ENCODE measurements at regions not wholly inside any gene's neighbourhood (a gene's known extent, or its start where the extent isn't known, plus 50 kb on each side); places are given as distances from the start of the nearest gene placed in this dataset.

GRCh38 chr15:67892559-67893377, 52.9 kb upstream of the RNU6-1 start:
- no peak for DNase-seq

DNA sequence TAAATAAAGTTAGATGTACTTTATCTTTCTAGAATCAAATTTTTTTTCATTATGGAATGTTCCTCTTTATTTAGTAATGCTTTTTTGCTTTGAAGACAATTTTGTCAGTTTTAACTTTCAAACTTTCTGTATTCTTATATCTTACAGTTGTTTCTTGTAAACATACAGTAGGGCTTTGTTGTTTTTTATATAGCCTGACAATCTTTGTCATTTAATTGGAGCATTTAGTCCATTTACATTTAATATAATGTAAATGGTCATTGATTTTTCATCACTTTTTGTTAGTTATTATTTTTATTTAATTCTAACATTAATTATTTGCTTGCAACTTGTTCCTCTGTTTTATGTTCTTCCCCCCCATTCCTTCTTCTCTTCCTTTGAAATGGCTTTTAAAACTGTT, 55.4 kb upstream of the RNU6-1 start:
- DNase-seq: no peak

DNA sequence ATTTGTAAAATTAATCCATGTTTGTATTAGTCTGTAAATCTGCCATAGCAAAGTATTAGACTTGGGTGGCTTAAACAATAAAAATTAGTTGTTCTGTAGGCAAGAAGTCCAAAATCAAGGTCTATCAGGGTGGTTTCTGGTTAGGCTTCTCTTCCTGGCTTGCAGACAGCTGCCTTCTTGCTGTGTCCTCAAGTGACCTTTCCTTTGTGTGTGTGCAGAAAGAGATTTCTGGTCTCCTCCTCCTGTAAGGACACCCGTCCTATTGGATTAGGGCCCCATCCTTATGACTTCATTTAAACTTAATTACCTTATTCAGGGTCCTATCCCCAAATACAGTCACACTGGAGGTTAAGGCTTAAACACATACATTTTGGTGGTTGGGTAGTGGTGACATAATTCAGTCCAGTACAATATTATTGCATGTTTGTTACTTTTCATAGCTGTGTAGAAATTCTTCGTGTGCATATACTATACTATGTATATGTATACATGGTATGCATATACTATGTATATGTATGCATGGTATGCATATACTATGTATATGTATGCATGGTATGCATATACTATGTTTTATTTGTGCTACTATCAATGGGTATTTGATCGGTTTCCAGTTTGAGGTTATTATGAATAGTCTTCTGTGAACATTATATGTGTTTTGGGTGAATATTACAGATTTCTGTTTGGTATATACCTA, 57.9 kb upstream of the RNU6-1 start:
- no peak for DNase-seq

DNA sequence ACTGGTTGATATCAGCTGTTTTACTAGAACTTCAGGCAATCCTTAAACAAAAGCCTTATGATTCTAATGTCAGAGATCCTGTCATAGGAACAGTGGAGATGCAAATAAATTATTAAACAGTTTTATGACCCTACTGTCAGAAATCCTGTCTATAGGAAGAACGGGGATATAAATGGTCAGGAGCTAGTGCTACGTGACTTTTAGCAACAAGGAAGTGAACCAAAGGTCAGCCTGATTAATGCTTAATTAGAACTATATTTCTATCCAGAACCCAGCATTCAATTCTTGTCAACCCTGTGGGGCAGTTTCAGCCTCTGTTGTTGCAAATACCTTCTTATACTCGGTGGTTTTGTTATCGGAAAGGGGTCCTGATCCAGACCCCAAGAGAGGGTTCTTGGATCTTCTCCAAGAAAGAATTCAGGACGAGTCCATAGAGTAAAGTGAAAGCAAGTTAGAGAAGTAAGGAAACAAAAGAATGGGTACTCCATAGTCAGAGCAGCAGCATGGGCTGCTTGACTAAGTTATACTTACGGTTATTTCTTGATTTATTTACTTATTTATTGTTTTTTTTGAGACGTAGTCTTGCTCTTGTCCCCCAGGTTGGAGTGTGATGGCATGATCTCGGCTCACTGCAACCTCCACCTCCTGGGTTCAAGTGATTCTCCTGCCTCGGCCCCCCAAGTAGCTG, 59.9 kb upstream of the RNU6-1 start:
- DNase-seq: no peak

- no peak for DNase-seq
Measured at GRCh38 chr15:67900621-67901147, 60.8 kb upstream of the RNU6-1 start.

DNA sequence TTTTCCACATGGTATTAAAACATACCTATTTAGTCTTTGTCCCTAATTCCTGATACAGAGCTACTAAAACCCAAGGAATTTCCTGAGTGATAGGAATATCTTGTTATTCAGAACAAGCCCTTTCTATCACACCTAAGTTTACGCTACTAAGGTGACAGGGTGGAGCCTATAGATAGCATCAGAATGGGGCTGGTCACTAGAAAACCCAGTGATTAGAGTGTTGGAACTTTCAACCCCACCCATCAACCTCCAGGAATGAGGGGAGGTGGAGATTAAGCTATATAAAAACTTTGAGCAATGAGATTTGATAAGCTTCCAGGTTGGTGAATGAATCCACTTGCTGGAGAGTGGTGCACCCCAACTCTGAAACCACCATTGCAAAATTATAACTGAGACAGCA, 62.1 kb upstream of the RNU6-1 start:
- DNase-seq: no peak

DNA sequence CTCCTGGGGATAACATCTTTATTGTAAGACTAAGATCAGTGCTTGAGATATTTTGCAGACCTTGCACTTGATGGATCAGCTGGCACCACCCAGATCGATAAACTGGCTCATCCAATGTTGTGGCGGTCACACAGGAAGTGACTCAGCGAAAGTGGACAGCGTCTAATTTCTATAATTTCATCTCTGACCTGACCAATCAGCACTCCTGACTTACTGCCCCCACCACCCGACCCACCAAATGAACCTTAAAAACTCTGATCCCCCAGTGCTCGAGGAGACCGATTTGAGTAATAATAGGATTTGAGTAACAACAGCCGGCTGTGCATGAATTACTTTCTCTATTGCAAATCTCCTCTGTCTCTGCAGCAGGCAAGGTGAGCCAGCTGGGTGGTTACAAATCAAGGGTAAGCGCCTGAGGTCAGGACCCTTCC, 62.7 kb upstream of the RNU6-1 start:
- DNase-seq: no peak

DNA sequence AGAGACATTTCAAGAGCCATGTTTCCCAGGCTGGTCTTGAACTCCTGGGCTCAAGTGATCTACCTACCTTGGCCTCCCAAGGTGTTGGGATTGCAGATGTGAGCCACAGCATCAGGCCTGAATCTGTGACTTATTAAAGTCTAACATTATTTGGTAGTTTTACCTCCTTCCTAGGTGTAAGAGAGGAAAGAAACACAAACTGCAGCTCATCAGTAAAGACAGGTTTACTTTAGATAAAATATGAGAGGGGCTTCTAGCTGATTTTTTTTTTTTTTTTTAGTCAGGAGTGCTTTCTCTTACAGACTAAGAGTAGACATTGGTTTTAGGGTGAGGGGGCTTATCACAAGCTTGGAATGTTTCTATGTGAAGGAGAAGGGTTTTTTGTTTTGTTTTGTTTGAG, 63.9 kb upstream of the RNU6-1 start:
- no peak for DNase-seq

DNA sequence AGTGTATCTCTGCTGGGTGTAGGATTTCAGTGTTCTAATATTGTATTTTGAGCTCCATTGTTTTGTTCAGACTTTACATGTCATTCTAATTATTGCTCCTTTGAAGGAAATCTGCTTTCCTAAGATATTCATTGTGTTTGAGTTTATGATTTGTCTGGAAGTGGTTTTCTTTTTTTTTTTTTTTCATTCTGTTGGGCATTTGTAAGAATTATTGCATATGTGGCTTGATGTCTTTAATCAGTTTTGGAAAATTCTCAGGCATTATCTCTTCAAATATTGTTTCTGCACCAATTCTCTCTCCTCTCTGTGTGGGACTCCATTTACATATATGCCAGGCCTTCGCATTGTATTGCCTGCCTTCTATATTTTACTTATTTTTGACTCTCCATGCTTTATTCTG, 65.8 kb upstream of the RNU6-1 start:
- DNase-seq: no peak

DNA sequence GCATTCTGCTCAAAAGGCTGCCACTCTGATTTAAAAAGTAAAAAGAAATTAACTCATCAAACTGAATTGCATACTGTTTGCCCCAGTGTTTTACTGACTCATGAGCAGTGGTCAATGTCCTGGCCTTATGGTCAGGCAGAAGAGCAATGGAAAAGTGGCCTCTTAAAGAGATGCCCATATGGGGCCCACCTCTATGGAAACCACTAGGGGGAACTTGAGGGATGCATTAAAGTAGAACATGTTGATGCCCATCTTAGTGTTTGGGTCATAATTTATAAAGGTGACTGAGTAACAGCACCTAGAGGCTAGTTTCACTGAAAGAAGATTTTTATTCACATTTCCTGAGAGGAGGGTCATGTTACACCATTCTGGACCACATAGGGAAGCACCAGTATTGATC, 66.5 kb upstream of the RNU6-1 start:
- DNase-seq: no peak

DNA sequence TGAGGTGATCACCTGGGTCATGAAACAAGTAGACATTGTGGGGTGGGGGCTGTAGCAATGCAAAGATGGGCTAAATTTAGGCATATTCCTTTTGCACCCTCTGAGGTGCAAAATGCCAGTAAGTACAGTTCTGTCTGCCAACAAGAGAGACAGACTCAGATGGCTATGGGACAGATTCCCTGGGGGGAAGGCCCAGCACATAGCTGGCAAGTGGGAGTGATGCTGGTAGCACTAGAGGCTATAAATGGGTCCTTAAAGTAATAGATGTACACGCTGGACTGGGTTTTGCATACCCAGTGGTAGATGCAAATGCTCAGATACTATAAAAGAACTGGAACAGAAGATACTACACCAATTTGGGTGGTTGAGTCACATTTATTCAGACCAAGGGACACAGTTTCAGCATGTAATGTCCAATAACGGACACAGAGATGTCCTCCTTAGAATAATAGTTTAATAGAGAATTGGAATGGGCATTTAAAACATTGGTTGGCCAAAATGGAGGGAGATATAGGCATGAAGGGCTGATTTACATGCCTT, 67.4 kb upstream of the RNU6-1 start:
- no peak for DNase-seq

GRCh38 chr15:67908756-67909155, 68.9 kb upstream of the RNU6-1 start:
- DNase-seq: no peak

- DNase-seq: no peak
Measured at GRCh38 chr15:67911727-67912126, 71.9 kb upstream of the RNU6-1 start.

DNA sequence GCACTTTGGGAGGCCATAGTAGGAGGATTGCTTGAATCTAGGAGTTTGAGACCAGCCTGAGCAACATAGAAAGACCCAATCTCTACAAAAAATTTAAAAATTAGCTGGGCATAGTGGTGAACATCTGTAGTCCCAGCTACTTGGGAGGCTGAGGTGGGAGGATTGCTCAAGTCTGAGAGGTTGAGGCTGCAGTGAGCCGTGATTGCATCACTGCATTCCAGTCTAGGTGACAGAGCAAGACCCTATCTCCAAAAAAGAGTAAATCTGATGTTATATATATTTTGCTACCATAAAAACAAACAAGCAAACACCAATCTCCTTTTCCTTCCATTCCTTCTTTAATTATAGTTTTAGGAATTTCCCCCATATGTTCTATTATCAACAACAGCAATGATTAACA, 74.2 kb upstream of the RNU6-1 start:
- DNase-seq: no peak

GRCh38 chr15:67914537-67915460, 75.0 kb upstream of the RNU6-1 start:
- DNase-seq: no peak

GRCh38 chr15:67915461-67916374, 75.9 kb upstream of the RNU6-1 start:
- DNase-seq: no peak

DNA sequence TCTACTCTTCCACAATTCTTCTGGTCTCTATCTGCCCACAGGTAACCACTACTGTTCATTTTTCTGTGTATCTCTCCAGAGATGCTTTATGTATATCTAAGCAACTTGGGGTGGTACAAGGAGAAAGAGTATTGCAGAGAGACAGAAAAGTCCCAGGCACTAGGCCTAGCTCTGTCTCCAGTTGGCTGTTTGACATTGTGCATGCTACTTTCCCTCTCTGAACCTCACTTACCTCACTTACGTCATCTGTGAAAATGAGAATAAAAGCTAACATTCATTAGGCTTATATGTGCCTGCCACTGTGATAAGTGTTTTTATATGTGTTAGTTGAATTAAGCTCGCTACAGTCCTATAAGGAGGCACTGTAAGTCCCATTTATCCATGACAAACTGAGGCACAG, 76.7 kb upstream of the RNU6-1 start:
- no peak for DNase-seq

GRCh38 chr15:67917037-67917436, 77.2 kb upstream of the RNU6-1 start:
- DNase-seq: no peak

DNA sequence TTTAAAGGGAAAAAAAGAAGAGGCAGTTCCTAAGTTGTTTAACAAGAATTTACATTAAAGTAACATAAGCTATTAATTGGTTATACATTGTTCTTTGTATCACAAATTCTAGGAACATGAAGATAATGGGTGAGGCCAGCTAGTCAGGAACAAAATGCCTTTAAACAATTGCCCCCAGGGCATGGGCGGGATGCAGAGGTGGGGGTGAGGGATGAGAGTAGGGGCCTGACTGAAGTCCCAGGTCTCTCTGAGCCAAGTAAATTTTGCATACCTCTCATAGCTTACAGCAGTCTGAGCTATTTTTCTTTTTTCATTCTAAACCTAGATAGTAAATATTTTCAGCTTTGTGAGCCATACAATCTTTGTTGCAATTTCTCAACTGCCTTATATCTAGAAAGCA, 77.8 kb upstream of the RNU6-1 start:
- DNase-seq: no peak

DNA sequence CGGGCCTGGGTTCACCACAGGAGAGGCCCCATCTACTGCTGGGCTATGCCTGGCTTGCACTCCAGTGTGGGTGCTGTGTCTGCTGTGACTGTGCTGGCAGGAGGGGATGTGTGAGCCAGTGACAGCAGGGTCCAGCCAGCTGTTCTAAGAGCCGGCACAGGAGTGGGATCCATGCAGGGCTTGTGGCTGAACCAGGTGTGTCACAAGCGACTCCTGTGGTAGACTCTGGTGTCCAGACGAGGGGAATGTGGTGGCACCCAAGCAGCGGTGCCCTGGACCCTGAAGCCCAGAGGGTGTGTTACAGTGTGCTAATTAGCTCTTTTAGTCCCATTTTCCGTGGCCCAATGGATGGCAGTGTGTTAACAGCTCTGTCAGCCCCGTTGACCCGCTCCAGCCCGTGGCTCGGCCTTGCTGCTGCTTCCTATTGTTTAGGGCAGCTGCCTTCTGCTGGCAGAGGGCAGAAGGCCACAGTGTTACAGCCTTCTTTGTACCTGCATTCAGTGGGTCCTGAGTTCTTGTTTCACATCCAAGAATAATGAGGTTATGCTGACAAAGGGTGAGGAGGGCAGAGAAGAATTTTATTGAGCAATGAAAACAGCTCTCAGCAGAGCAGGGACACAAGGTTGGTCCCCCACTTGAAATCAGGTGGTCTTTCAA, 78.5 kb upstream of the RNU6-1 start:
- DNase-seq: no peak
